ENCODE measurements at regions not wholly inside any gene's neighbourhood (a gene's known extent, or its start where the extent isn't known, plus 50 kb on each side); places are given as distances from the start of the nearest gene placed in this dataset.

DNA sequence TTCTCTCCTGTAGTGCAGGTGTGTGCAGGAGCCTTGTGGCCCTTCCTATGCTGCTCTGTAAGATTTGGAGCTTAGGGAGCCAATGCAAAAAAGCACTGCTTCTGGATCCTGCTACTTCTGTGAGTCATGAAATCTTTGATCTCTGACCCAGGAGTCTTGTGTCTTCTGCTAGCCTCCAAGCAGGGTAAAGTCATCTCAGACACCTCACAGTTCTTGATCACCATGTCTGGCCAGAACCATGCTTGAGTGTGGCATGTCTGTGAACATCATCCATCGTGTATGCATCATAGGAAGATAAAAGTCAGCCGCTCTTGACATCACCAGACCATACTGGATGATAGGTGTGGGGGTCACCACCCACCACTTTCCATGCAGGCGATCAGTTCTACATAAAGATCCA lies 247.8 kb downstream of the RPLP1 start:
- no peak for TF ChIP-seq USF1 (IDR thresholded peaks at IDR 0.05)
- no peak for TF ChIP-seq TCF12 (IDR thresholded peaks at IDR 0.05; ENCODE audit: low read depth)
- no peak for TF ChIP-seq ZBTB7A (IDR thresholded peaks at IDR 0.05; ENCODE audit: low read depth)
- TF ChIP-seq CREB1 (IDR thresholded peaks at IDR 0.05; ENCODE audit: low read depth) = no peak

- TF ChIP-seq CREB1 (IDR thresholded peaks at IDR 0.05; ENCODE audit: low read depth) (no peak), TEAD4 (IDR thresholded peaks at IDR 0.05) (no peak), REST (IDR thresholded peaks at IDR 0.05; ENCODE audit: low read depth) (no peak), USF1 (IDR thresholded peaks at IDR 0.05) (no peak), RAD21 (IDR thresholded peaks at IDR 0.05; ENCODE audit: low read depth) (no peak), FOXM1 (IDR thresholded peaks at IDR 0.05; ENCODE audit: borderline replicate concordance, low read depth) (no peak), NFIC (IDR thresholded peaks at IDR 0.05) (no peak), EP300 (IDR thresholded peaks at IDR 0.05; ENCODE audit: borderline replicate concordance) (no peak), CEBPB (IDR thresholded peaks at IDR 0.05) (no peak), YY1 (IDR thresholded peaks at IDR 0.05; ENCODE audit: low read depth) (no peak), TCF12 (IDR thresholded peaks at IDR 0.05; ENCODE audit: low read depth) (no peak), TAF1 (IDR thresholded peaks at IDR 0.05; ENCODE audit: low read depth) (no peak), ZBTB7A (IDR thresholded peaks at IDR 0.05; ENCODE audit: low read depth) (no peak), EGR1 (IDR thresholded peaks at IDR 0.05) (no peak), MAX (IDR thresholded peaks at IDR 0.05) (no peak)
These were observed 248.6 kb downstream of the RPLP1 start for GRCh38 chr15:69701198-69701597.

GRCh38 chr15:69703532-69704187 lies 251.0 kb downstream of the RPLP1 start:
- peak; percentile 93 for TF ChIP-seq NFIC (IDR thresholded peaks at IDR 0.05)
- no peak for TF ChIP-seq ZBTB7A (IDR thresholded peaks at IDR 0.05; ENCODE audit: low read depth)
- peak; percentile 71 for TF ChIP-seq MAX (IDR thresholded peaks at IDR 0.05)
- peak; percentile 86 for TF ChIP-seq TEAD4 (IDR thresholded peaks at IDR 0.05)
- no peak for TF ChIP-seq REST (IDR thresholded peaks at IDR 0.05; ENCODE audit: low read depth)
- no peak for TF ChIP-seq FOXM1 (IDR thresholded peaks at IDR 0.05; ENCODE audit: borderline replicate concordance, low read depth)
- TF ChIP-seq EGR1 (IDR thresholded peaks at IDR 0.05) = no peak
- peak; percentile 74 for TF ChIP-seq EP300 (IDR thresholded peaks at IDR 0.05; ENCODE audit: borderline replicate concordance)
- TF ChIP-seq TCF12 (IDR thresholded peaks at IDR 0.05; ENCODE audit: low read depth) = peak; percentile 73
- 0 out of 2 replicates have a peak, but pooled peaks have one; percentile 12 for TF ChIP-seq USF1 (IDR thresholded peaks at IDR 0.05)

GRCh38 chr15:69704229-69704628 lies 251.6 kb downstream of the RPLP1 start:
- no peak for TF ChIP-seq REST (IDR thresholded peaks at IDR 0.05; ENCODE audit: low read depth)
- TF ChIP-seq ZBTB7A (IDR thresholded peaks at IDR 0.05; ENCODE audit: low read depth) = no peak
- no peak for TF ChIP-seq CEBPB (IDR thresholded peaks at IDR 0.05)
- TF ChIP-seq MAX (IDR thresholded peaks at IDR 0.05) = no peak
- no peak for TF ChIP-seq TCF12 (IDR thresholded peaks at IDR 0.05; ENCODE audit: low read depth)
- no peak for TF ChIP-seq YY1 (IDR thresholded peaks at IDR 0.05; ENCODE audit: low read depth)
- TF ChIP-seq CREB1 (IDR thresholded peaks at IDR 0.05; ENCODE audit: low read depth) = no peak
- TF ChIP-seq EGR1 (IDR thresholded peaks at IDR 0.05) = no peak

Measured in Ishikawa (cell line).